ENCODE measurements at regions not wholly inside any gene's neighbourhood (a gene's known extent, or its start where the extent isn't known, plus 50 kb on each side); places are given as distances from the start of the nearest gene placed in this dataset.

- peaks cover 3 to 10% of the 10 kb centered on the region in 2 donors for H3K27me3 Mint-ChIP-seq
- intact Hi-C loops (cut with micrococcal nuclease): no loop called here
- ChIA-PET CTCF (ENCODE audit: partially characterized antibody) (interaction anchor here (0.9 kb wide), 1 partner anchor 10 kb away, joined by 3 read pairs; no protein-coding TSS in a partner anchor), POLR2A (ENCODE audit: partially characterized antibody) (no interaction called here)
- H3K9me3 ChIP-seq (ENCODE audit: control insufficient read depth in 1 of 2, low read length in 2 of 2): no peaks in the 10 kb centered on the region
- H3K9me3 Mint-ChIP-seq: no peaks in the 10 kb centered on the region
- H3K27me3 ChIP-seq (ENCODE audit: insufficient read depth, low read length): no peaks in the 10 kb centered on the region
- no peaks in the 10 kb centered on the region for H3K36me3 Mint-ChIP-seq
- no peak overlapping the region for H3K27ac ChIP-seq (ENCODE audit: low read depth, low read length)
- H3K4me1 ChIP-seq (ENCODE audit: insufficient read depth, low read length): no peaks in the 10 kb centered on the region
- no peak overlapping the region for H3K27ac Mint-ChIP-seq
- H3K36me3 ChIP-seq (ENCODE audit: insufficient read depth, low read length): no peaks in the 10 kb centered on the region
- no peaks in the 10 kb centered on the region for H3K4me1 Mint-ChIP-seq
- H3K4me3 Mint-ChIP-seq: no peak overlapping the region
- H3K4me3 ChIP-seq (ENCODE audit: low read length in 2 of 2): no peak overlapping the region
- no peak for DNase-seq
Measured at GRCh38 chr2:65630643-65631042, 198.2 kb upstream of the SPRED2 start.

GRCh38 chr2:65628156-65628555 lies 195.8 kb upstream of the SPRED2 start:
- Mint-ChIP-seq H3K27ac (no peak overlapping the region), H3K4me1 (no peaks in the 10 kb centered on the region), H3K27me3 (peaks cover 6 to 11% of the 10 kb centered on the region in 2 donors), H3K36me3 (no peaks in the 10 kb centered on the region), H3K4me3 (no peak overlapping the region), H3K9me3 (no peaks in the 10 kb centered on the region)
- CTCF ChIA-PET (ENCODE audit: partially characterized antibody): no interaction called here
- Histone ChIP-seq H3K4me1 (ENCODE audit: insufficient read depth, low read length) (no peaks in the 10 kb centered on the region), H3K27me3 (ENCODE audit: insufficient read depth, low read length) (peaks cover 11% of the 10 kb centered on the region), H3K9me3 (ENCODE audit: control insufficient read depth in 1 of 2, low read length in 2 of 2) (no peaks in the 10 kb centered on the region), H3K27ac (ENCODE audit: low read depth, low read length) (no peak overlapping the region), H3K4me3 (ENCODE audit: low read length in 2 of 2) (no peak overlapping the region), H3K36me3 (ENCODE audit: insufficient read depth, low read length) (no peaks in the 10 kb centered on the region)
- intact Hi-C loops (cut with micrococcal nuclease): no loop called here
- no peak for DNase-seq
- POLR2A ChIA-PET (ENCODE audit: partially characterized antibody): no interaction called here

- ChIA-PET CTCF (ENCODE audit: partially characterized antibody) (interaction anchor here (0.9 kb wide), 1 partner anchor 11 kb away, joined by 3 read pairs; no protein-coding TSS in a partner anchor), POLR2A (ENCODE audit: partially characterized antibody) (no interaction called here)
- no peaks in the 10 kb centered on the region for H3K36me3 Mint-ChIP-seq
Measured at GRCh38 chr2:65626831-65627230, 194.4 kb upstream of the SPRED2 start.

GRCh38 chr2:65625982-65626381 lies 193.6 kb upstream of the SPRED2 start:
- Mint-ChIP-seq H3K4me1 (peaks cover 0 to 4% (median 0%) of the 10 kb centered on the region in 4 donors), H3K27ac (no peak overlapping the region), H3K36me3 (no peaks in the 10 kb centered on the region), H3K27me3 (peaks cover 24 to 25% of the 10 kb centered on the region in 2 donors), H3K9me3 (peaks cover 0 to 3% (median 0%) of the 10 kb centered on the region in 8 donors), H3K4me3 (no peak overlapping the region)
- intact Hi-C loops (cut with micrococcal nuclease): no loop called here
- CTCF ChIA-PET (ENCODE audit: partially characterized antibody): no interaction called here
- POLR2A ChIA-PET (ENCODE audit: partially characterized antibody): no interaction called here
- H3K4me3 ChIP-seq (ENCODE audit: low read length in 2 of 2): no peak overlapping the region
- no peaks in the 10 kb centered on the region for H3K36me3 ChIP-seq (ENCODE audit: insufficient read depth, low read length)
- H3K27me3 ChIP-seq (ENCODE audit: insufficient read depth, low read length): peaks cover 11% of the 10 kb centered on the region
- no peaks in the 10 kb centered on the region for H3K9me3 ChIP-seq (ENCODE audit: control insufficient read depth in 1 of 2, low read length in 2 of 2)
- no peak for DNase-seq
- H3K4me1 ChIP-seq (ENCODE audit: insufficient read depth, low read length): no peaks in the 10 kb centered on the region
- no peak overlapping the region for H3K27ac ChIP-seq (ENCODE audit: low read depth, low read length)

More at GRCh38 chr2:65626831-65627230, 194.4 kb upstream of the SPRED2 start:
- Histone ChIP-seq H3K4me3 (ENCODE audit: low read length in 2 of 2) (no peak overlapping the region), H3K27ac (ENCODE audit: low read depth, low read length) (no peak overlapping the region), H3K27me3 (ENCODE audit: insufficient read depth, low read length) (peaks cover 11% of the 10 kb centered on the region), H3K4me1 (ENCODE audit: insufficient read depth, low read length) (no peaks in the 10 kb centered on the region), H3K36me3 (ENCODE audit: insufficient read depth, low read length) (no peaks in the 10 kb centered on the region), H3K9me3 (ENCODE audit: control insufficient read depth in 1 of 2, low read length in 2 of 2) (no peaks in the 10 kb centered on the region)
- Mint-ChIP-seq H3K27me3 (peaks cover 19 to 23% of the 10 kb centered on the region in 2 donors), H3K4me3 (no peak overlapping the region), H3K4me1 (peaks cover 0 to 4% (median 0%) of the 10 kb centered on the region in 4 donors), H3K9me3 (peaks cover 0 to 3% (median 0%) of the 10 kb centered on the region in 8 donors), H3K27ac (no peak overlapping the region)
- DNase-seq: no peak
- intact Hi-C loops (cut with micrococcal nuclease): no loop called here

GRCh38 chr2:65622951-65623535 lies 190.6 kb upstream of the SPRED2 start:
- Mint-ChIP-seq H3K9me3 (peaks cover 0 to 3% (median 0%) of the 10 kb centered on the region in 8 donors), H3K4me1 (peaks cover 0 to 4% (median 0%) of the 10 kb centered on the region in 4 donors), H3K27ac (peak overlapping the region in 1 of 7 donors; percentile 65), H3K27me3 (peaks cover 21 to 27% of the 10 kb centered on the region in 2 donors), H3K4me3 (no peak overlapping the region), H3K36me3 (no peaks in the 10 kb centered on the region)
- ChIA-PET POLR2A (ENCODE audit: partially characterized antibody) (no interaction called here), CTCF (ENCODE audit: partially characterized antibody) (no interaction called here)
- intact Hi-C loops (cut with micrococcal nuclease): no loop called here
- Histone ChIP-seq H3K4me1 (ENCODE audit: insufficient read depth, low read length) (no peaks in the 10 kb centered on the region), H3K27ac (ENCODE audit: low read depth, low read length) (no peak overlapping the region), H3K9me3 (ENCODE audit: control insufficient read depth in 1 of 2, low read length in 2 of 2) (no peaks in the 10 kb centered on the region), H3K36me3 (ENCODE audit: insufficient read depth, low read length) (no peaks in the 10 kb centered on the region), H3K27me3 (ENCODE audit: insufficient read depth, low read length) (peaks cover 11% of the 10 kb centered on the region), H3K4me3 (ENCODE audit: low read length in 2 of 2) (no peak overlapping the region)
- no peak for DNase-seq

- H3K27ac Mint-ChIP-seq: no peak overlapping the region
- H3K27ac ChIP-seq (ENCODE audit: low read depth, low read length): no peak overlapping the region
- H3K27me3 ChIP-seq (ENCODE audit: insufficient read depth, low read length): peaks cover 14% of the 10 kb centered on the region
- DNase-seq: no peak
- H3K4me3 ChIP-seq (ENCODE audit: low read length in 2 of 2): no peak overlapping the region
- H3K36me3 Mint-ChIP-seq: no peaks in the 10 kb centered on the region
- CTCF ChIA-PET (ENCODE audit: partially characterized antibody): no interaction called here
- H3K36me3 ChIP-seq (ENCODE audit: insufficient read depth, low read length): no peaks in the 10 kb centered on the region
- H3K4me3 Mint-ChIP-seq: no peak overlapping the region
- H3K27me3 Mint-ChIP-seq: peaks cover 21 to 27% of the 10 kb centered on the region in 2 donors
- peaks cover 0 to 3% (median 0%) of the 10 kb centered on the region in 8 donors for H3K9me3 Mint-ChIP-seq
- POLR2A ChIA-PET (ENCODE audit: partially characterized antibody): no interaction called here
- intact Hi-C loops (cut with micrococcal nuclease): no loop called here
- H3K4me1 Mint-ChIP-seq: peaks cover 0 to 4% (median 0%) of the 10 kb centered on the region in 4 donors
- H3K4me1 ChIP-seq (ENCODE audit: insufficient read depth, low read length): no peaks in the 10 kb centered on the region
- H3K9me3 ChIP-seq (ENCODE audit: control insufficient read depth in 1 of 2, low read length in 2 of 2): no peaks in the 10 kb centered on the region
Measured at GRCh38 chr2:65622499-65622898, 190.1 kb upstream of the SPRED2 start.

GRCh38 chr2:65620524-65620923 lies 188.1 kb upstream of the SPRED2 start:
- intact Hi-C loops (cut with micrococcal nuclease): no loop called here
- Histone ChIP-seq H3K27me3 (ENCODE audit: insufficient read depth, low read length) (peaks cover 14% of the 10 kb centered on the region), H3K9me3 (ENCODE audit: control insufficient read depth in 1 of 2, low read length in 2 of 2) (no peaks in the 10 kb centered on the region), H3K27ac (ENCODE audit: low read depth, low read length) (no peak overlapping the region), H3K36me3 (ENCODE audit: insufficient read depth, low read length) (no peaks in the 10 kb centered on the region), H3K4me3 (ENCODE audit: low read length in 2 of 2) (no peak overlapping the region), H3K4me1 (ENCODE audit: insufficient read depth, low read length) (no peaks in the 10 kb centered on the region)
- no peak for DNase-seq
- H3K4me1 Mint-ChIP-seq: peaks cover 0 to 4% (median 0%) of the 10 kb centered on the region in 4 donors
- peaks cover 21 to 26% of the 10 kb centered on the region in 2 donors for H3K27me3 Mint-ChIP-seq
- no peaks in the 10 kb centered on the region for H3K36me3 Mint-ChIP-seq
- H3K9me3 Mint-ChIP-seq: peaks cover 0 to 3% (median 0%) of the 10 kb centered on the region in 8 donors
- POLR2A ChIA-PET (ENCODE audit: partially characterized antibody): no interaction called here
- no peak overlapping the region for H3K27ac Mint-ChIP-seq
- H3K4me3 Mint-ChIP-seq: no peak overlapping the region
- CTCF ChIA-PET (ENCODE audit: partially characterized antibody): no interaction called here

All from CD4-positive, alpha-beta memory T cell (primary cell).